ENCODE measurements at regions not wholly inside any gene's neighbourhood (a gene's known extent, or its start where the extent isn't known, plus 50 kb on each side); places are given as distances from the start of the nearest gene placed in this dataset.

DNA sequence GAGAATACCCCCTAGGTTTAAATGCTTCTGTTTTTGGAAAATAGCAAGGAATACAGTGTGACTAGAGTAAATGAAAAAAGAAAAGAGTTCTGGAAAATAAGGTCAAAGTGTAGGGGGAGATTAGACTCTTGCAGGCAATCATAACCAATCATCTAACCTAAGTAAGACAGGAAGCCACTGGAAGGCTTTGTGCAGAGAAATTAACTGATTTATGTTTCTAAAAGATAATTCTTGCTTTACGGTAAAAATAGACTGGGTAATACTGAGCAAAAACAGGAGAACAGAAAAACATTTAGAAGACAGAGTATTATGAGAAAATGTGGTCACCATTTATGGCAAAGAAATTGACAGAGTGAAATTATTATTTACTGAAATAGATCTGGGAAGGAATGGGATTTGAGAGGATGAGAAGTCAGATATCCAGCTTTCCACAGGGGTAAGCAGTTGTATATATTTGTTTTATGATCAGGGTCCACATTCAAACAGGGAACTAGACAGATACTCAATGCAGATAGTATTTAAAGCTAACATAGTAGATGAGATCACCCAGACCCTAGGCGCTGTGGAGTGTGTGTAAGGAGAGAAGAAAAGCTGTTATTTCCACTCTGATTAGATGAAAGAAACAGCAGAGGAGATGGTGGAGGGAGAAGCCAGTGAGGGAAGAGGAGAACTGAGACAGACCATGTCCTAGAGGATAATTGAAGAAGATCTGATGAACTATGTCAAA lies 1225.3 kb downstream of the CDH11 start:
- no peak for TF ChIP-seq POLR2AphosphoS5 (IDR thresholded peaks at IDR 0.05; ENCODE audit: insufficient read depth in 1 of 2, low read depth in 1 of 2)
- TF ChIP-seq, protein P1, sequence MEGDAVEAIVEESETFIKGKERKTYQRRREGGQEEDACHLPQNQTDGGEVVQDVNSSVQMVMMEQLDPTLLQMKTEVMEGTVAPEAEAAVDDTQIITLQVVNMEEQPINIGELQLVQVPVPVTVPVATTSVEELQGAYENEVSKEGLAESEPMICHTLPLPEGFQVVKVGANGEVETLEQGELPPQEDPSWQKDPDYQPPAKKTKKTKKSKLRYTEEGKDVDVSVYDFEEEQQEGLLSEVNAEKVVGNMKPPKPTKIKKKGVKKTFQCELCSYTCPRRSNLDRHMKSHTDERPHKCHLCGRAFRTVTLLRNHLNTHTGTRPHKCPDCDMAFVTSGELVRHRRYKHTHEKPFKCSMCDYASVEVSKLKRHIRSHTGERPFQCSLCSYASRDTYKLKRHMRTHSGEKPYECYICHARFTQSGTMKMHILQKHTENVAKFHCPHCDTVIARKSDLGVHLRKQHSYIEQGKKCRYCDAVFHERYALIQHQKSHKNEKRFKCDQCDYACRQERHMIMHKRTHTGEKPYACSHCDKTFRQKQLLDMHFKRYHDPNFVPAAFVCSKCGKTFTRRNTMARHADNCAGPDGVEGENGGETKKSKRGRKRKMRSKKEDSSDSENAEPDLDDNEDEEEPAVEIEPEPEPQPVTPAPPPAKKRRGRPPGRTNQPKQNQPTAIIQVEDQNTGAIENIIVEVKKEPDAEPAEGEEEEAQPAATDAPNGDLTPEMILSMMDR (IDR thresholded peaks at IDR 0.05) = no peak

Data from vagina (tissue), 2 donors.